ENCODE measurements at regions not wholly inside any gene's neighbourhood (a gene's known extent, or its start where the extent isn't known, plus 50 kb on each side); places are given as distances from the start of the nearest gene placed in this dataset.

DNA sequence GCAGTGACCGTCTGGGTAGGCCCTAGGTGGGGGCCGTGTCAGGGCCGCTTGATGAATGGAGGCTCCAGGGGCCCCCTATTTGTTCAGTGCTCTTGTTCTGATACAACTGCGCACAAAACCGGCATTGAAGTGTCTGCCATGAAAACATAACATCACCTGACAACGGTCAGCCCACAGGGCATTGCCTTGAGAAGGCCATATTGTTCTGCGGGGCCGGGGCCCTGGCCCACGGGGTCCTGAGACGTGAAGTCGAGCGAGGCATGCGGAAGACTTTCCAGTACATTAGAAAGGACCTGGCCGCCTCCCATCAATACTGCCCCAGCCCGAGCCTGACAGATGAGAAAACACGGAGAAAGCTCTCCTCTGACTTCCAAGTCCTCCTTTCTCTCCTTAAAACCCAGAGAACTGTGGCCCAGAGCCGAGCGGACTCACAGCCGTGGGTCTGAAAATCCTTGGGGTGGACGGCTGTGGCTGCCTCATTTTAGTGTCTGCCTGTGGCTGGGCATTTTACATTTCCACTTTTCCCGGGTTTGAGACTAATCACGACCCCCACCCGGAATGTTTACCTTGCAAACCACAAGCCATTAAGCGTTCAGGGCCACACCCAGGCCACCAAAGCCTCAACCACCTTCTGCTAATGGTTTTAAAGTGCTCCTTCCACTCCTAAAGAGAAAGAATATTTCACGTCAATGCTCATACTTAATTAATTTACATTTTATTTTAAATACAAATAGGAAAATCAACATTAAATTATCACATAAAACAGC is 391.0 kb upstream of the IRX2 start:
- POLR2A ChIA-PET = no interaction called here
- H4K20me1 ChIP-seq (ENCODE audit: control insufficient read depth, insufficient read depth) = no peaks in the 10 kb centered on the region
- no peak for FAIRE-seq
- no peaks in the 10 kb centered on the region for H3K36me3 ChIP-seq (ENCODE audit: control insufficient read depth in 2 of 2, insufficient read depth in 2 of 2, low read length in 1 of 2)
- no peak overlapping the region for H3K9ac ChIP-seq (ENCODE audit: control insufficient read depth, insufficient read depth, low read length)
- RAD21 ChIA-PET (ENCODE audit: unreplicated experiment) = no interaction called here
- in situ Hi-C loops (cut with MboI) (no loop called here), intact Hi-C loops (cut with micrococcal nuclease; ENCODE audit: unreplicated experiment) (no loop called here)
- no peak overlapping the region for H3K27ac ChIP-seq (ENCODE audit: control insufficient read depth, insufficient read depth)
- no peaks in the 10 kb centered on the region for H3K4me1 ChIP-seq (ENCODE audit: control insufficient read depth, insufficient read depth, low read length)
- no peak for TF ChIP-seq IKZF2 (IDR thresholded peaks at IDR 0.05)
- 51% methylated on average over 24 of the region's 25 CpGs for WGBS (ENCODE audit: insufficient coverage, insufficient replicate concordance, low lambda C conversion rate, missing lambda C conversion rate)
- H3K27me3 ChIP-seq (replicated peaks in 1 of 2; ENCODE audit: control insufficient read depth in 2 of 2, insufficient read depth in 2 of 2, low read length in 1 of 2) = no peaks in the 10 kb centered on the region
- no peaks in the 10 kb centered on the region for H3K79me2 ChIP-seq (ENCODE audit: control insufficient read depth, insufficient read depth, low read length)
- no peak for ATAC-seq
- no peak overlapping the region for H2AFZ ChIP-seq (ENCODE audit: control insufficient read depth, low read depth, low read length)
- DNase-seq (ENCODE audit: low read depth, low spot score) = no peak
- H3K4me3 ChIP-seq = no peak overlapping the region
- no peak overlapping the region for H3K4me2 ChIP-seq (ENCODE audit: control insufficient read depth, insufficient read depth)
- SMC1A ChIA-PET (ENCODE audit: uncharacterized antibody, unreplicated experiment) = no interaction called here
- no peaks in the 10 kb centered on the region; the same call in 2 of the 3 replicates for H3K9me3 ChIP-seq (replicated peaks; ENCODE audit: control insufficient read depth, insufficient read depth, low read length)
- CTCF ChIA-PET = no interaction called here
- no TSS peak for BruUV-seq (replicated peaks)

DNA sequence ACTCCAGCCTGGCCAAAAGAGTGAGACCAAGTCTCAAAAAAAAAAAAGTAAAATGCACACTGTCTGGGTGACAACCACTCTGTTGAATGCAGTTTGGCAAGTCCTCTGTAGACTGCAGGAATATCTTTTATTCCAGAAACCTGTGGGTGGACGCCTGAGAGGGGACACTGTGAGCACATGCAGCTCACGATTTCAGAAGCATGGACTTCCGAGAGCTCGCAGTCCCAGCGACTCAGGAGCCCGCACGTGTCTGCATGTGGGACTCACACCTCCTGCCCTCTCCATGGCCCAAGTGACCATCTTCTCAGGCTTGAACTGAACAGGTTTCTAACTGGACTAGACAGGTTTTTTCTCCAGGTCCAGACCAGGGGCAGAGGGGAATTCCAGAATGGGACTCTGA is 388.6 kb upstream of the IRX2 start:
- Histone ChIP-seq H3K4me1 (ENCODE audit: control insufficient read depth, insufficient read depth, low read length) (no peaks in the 10 kb centered on the region), H2AFZ (ENCODE audit: control insufficient read depth, low read depth, low read length) (no peak overlapping the region), H3K9me3 (replicated peaks; ENCODE audit: control insufficient read depth, insufficient read depth, low read length) (no peaks in the 10 kb centered on the region; the same call in 2 of the 3 replicates), H3K36me3 (ENCODE audit: control insufficient read depth in 2 of 2, insufficient read depth in 2 of 2, low read length in 1 of 2) (no peaks in the 10 kb centered on the region), H3K79me2 (ENCODE audit: control insufficient read depth, insufficient read depth, low read length) (no peaks in the 10 kb centered on the region), H3K27me3 (replicated peaks in 1 of 2; ENCODE audit: control insufficient read depth in 2 of 2, insufficient read depth in 2 of 2, low read length in 1 of 2) (no peaks in the 10 kb centered on the region), H4K20me1 (ENCODE audit: control insufficient read depth, insufficient read depth) (no peaks in the 10 kb centered on the region), H3K4me3 (no peak overlapping the region), H3K27ac (ENCODE audit: control insufficient read depth, insufficient read depth) (no peak overlapping the region), H3K4me2 (ENCODE audit: control insufficient read depth, insufficient read depth) (no peak overlapping the region), H3K9ac (ENCODE audit: control insufficient read depth, insufficient read depth, low read length) (no peak overlapping the region)
- ChIA-PET POLR2A (no interaction called here), SMC1A (ENCODE audit: uncharacterized antibody, unreplicated experiment) (no interaction called here), CTCF (no interaction called here), RAD21 (ENCODE audit: unreplicated experiment) (no interaction called here)
- intact Hi-C loops (cut with micrococcal nuclease; ENCODE audit: unreplicated experiment) = no loop called here
- FAIRE-seq (no peak), DNase-seq (ENCODE audit: low read depth, low spot score) (no peak), ATAC-seq (no peak)
- no TSS peak for BruUV-seq (replicated peaks)
- 63% methylated on average over 7 of the region's 7 CpGs for WGBS (ENCODE audit: insufficient coverage, insufficient replicate concordance, low lambda C conversion rate, missing lambda C conversion rate)
- in situ Hi-C loops (cut with MboI) = no loop called here
- TF ChIP-seq, protein P1, sequence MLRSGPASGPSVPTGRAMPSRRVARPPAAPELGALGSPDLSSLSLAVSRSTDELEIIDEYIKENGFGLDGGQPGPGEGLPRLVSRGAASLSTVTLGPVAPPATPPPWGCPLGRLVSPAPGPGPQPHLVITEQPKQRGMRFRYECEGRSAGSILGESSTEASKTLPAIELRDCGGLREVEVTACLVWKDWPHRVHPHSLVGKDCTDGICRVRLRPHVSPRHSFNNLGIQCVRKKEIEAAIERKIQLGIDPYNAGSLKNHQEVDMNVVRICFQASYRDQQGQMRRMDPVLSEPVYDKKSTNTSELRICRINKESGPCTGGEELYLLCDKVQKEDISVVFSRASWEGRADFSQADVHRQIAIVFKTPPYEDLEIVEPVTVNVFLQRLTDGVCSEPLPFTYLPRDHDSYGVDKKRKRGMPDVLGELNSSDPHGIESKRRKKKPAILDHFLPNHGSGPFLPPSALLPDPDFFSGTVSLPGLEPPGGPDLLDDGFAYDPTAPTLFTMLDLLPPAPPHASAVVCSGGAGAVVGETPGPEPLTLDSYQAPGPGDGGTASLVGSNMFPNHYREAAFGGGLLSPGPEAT (IDR thresholded peaks at IDR 0.05; ENCODE audit: low read depth) = no peak
- no peak for TF ChIP-seq GABPA (IDR thresholded peaks at IDR 0.05; ENCODE audit: low read depth)
- TF ChIP-seq, protein P2, sequence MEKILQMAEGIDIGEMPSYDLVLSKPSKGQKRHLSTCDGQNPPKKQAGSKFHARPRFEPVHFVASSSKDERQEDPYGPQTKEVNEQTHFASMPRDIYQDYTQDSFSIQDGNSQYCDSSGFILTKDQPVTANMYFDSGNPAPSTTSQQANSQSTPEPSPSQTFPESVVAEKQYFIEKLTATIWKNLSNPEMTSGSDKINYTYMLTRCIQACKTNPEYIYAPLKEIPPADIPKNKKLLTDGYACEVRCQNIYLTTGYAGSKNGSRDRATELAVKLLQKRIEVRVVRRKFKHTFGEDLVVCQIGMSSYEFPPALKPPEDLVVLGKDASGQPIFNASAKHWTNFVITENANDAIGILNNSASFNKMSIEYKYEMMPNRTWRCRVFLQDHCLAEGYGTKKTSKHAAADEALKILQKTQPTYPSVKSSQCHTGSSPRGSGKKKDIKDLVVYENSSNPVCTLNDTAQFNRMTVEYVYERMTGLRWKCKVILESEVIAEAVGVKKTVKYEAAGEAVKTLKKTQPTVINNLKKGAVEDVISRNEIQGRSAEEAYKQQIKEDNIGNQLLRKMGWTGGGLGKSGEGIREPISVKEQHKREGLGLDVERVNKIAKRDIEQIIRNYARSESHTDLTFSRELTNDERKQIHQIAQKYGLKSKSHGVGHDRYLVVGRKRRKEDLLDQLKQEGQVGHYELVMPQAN (conservative IDR thresholded peaks at IDR 0.05) = no peak
- TF ChIP-seq ATF7 (IDR thresholded peaks at IDR 0.05; ENCODE audit: low read depth) = no peak
- no peak for TF ChIP-seq STAT3 (IDR thresholded peaks at IDR 0.05; ENCODE audit: low read depth, low read length)
- TF ChIP-seq ASH2L (IDR thresholded peaks at IDR 0.05; ENCODE audit: borderline replicate concordance, low read depth) = no peak
- no peak for TF ChIP-seq CHD2 (IDR thresholded peaks at IDR 0.05; ENCODE audit: borderline replicate concordance, low read depth, low read length)
- no peak for TF ChIP-seq NR2F1 (conservative IDR thresholded peaks at IDR 0.05)
- TF ChIP-seq NR2C2 (IDR thresholded peaks at IDR 0.05; ENCODE audit: borderline replicate concordance, control insufficient read depth, insufficient read length, low read depth) = no peak
- TF ChIP-seq, protein P3, sequence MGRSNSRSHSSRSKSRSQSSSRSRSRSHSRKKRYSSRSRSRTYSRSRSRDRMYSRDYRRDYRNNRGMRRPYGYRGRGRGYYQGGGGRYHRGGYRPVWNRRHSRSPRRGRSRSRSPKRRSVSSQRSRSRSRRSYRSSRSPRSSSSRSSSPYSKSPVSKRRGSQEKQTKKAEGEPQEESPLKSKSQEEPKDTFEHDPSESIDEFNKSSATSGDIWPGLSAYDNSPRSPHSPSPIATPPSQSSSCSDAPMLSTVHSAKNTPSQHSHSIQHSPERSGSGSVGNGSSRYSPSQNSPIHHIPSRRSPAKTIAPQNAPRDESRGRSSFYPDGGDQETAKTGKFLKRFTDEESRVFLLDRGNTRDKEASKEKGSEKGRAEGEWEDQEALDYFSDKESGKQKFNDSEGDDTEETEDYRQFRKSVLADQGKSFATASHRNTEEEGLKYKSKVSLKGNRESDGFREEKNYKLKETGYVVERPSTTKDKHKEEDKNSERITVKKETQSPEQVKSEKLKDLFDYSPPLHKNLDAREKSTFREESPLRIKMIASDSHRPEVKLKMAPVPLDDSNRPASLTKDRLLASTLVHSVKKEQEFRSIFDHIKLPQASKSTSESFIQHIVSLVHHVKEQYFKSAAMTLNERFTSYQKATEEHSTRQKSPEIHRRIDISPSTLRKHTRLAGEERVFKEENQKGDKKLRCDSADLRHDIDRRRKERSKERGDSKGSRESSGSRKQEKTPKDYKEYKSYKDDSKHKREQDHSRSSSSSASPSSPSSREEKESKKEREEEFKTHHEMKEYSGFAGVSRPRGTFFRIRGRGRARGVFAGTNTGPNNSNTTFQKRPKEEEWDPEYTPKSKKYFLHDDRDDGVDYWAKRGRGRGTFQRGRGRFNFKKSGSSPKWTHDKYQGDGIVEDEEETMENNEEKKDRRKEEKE (IDR thresholded peaks at IDR 0.05) = no peak
- no peak for TF ChIP-seq ZSCAN29 (IDR thresholded peaks at IDR 0.05)
